ENCODE measurements at regions not wholly inside any gene's neighbourhood (a gene's known extent, or its start where the extent isn't known, plus 50 kb on each side); places are given as distances from the start of the nearest gene placed in this dataset.

DNA sequence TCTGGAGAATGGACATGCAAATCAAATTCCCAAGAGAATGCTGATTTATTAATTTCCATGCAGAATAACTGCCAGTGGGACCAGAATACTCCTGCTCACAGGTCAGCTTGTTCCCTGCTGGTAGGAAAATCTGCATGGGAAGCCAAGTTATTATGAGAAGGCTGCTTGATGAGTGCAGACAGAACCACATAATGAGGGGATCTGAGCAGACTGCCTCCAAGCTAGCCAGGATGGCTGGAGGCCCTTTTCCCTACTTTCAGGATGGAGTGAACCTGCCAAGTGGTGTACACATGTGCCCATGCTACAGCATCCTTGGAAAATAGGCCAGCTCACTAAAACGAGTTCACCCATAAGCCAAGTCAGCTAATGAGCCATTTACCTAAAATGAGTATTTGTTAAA, 55.2 kb upstream of the ZBED5 start:
- Mint-ChIP-seq H3K9me3 (peaks cover 6% of the 10 kb centered on the region), H3K36me3 (peaks cover 8% of the 10 kb centered on the region), H3K4me3 (no peak overlapping the region), H3K27me3 (peaks cover 2% of the 10 kb centered on the region), H3K4me1 (peaks cover 5% of the 10 kb centered on the region), H3K27ac (no peak overlapping the region)
- no peak for ATAC-seq (ENCODE audit: low read depth)
- no peak for DNase-seq
- POLR2A ChIA-PET: no interaction called here

DNA sequence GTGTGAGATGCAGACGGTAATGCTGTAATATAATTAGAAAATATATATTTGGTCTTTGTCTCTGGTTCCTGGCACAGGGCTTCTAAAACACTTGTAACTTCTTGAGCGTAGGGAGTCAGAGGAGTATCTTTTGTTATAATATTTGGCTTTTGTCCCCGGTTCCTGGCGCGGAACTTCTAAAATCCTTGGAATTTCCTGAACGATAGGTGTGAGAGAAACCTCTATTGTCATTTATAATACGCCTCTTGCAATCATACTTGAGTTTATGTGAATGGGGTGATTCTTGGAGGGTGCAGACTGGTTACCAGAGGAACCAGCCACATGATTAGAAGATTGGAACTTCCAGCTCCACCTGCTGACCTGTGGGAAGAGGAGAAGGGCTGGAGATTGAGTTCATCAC, 54.1 kb upstream of the ZBED5 start:
- H3K4me1 Mint-ChIP-seq: peaks cover 5% of the 10 kb centered on the region
- POLR2A ChIA-PET: no interaction called here
- DNase-seq: no peak
- peaks cover 5% of the 10 kb centered on the region for H3K36me3 Mint-ChIP-seq
- peaks cover 4% of the 10 kb centered on the region for H3K27me3 Mint-ChIP-seq
- no peak overlapping the region for H3K27ac Mint-ChIP-seq
- ATAC-seq (ENCODE audit: low read depth): no peak
- H3K4me3 Mint-ChIP-seq: no peak overlapping the region
- H3K9me3 Mint-ChIP-seq: peaks cover 4% of the 10 kb centered on the region

DNA sequence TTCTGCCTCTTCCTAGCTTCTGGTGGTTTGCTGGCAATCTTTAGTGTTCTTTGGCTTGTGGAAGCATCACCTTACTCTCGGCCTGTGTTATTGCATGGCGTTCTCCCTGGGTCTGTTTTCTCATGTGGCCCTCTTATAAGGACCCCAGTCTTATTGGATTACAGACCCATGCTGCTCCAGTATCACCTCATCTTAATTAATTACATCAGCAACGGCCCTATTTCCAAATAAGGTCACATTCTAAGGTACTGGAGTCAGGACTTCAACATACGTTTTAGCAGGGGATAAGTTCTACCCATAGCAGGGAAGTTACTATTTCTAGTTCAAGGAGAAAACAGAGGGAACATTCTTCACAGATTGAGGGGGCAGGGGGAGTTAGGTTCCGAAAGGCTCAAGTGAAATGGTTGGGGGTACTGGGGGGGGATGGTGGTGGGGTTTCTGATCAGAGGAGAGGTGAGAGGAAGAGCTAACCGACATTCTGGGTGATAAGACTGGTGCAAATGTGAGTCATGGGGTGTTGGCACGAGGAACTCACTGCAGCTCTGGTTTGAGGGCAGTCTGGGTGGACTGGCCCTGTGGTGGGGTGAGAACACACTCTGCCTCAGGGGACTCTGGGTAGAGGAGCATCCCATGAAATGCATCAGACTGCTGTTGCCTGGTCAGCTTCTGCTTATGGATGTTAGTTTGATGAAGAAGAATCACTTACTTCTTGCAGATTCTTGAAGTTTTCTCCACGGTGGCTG, 51.5 kb upstream of the ZBED5 start:
- no peak for ATAC-seq (ENCODE audit: low read depth)
- Mint-ChIP-seq H3K9me3 (no peaks in the 10 kb centered on the region), H3K36me3 (no peaks in the 10 kb centered on the region), H3K4me1 (peaks cover 3% of the 10 kb centered on the region), H3K27me3 (peaks cover 8% of the 10 kb centered on the region), H3K4me3 (no peak overlapping the region), H3K27ac (no peak overlapping the region)
- POLR2A ChIA-PET: interaction anchor here (0.7 kb wide), 1 partner anchor 1809 kb away, joined by 5 read pairs; no protein-coding TSS in a partner anchor
- DNase-seq: no peak

DNA sequence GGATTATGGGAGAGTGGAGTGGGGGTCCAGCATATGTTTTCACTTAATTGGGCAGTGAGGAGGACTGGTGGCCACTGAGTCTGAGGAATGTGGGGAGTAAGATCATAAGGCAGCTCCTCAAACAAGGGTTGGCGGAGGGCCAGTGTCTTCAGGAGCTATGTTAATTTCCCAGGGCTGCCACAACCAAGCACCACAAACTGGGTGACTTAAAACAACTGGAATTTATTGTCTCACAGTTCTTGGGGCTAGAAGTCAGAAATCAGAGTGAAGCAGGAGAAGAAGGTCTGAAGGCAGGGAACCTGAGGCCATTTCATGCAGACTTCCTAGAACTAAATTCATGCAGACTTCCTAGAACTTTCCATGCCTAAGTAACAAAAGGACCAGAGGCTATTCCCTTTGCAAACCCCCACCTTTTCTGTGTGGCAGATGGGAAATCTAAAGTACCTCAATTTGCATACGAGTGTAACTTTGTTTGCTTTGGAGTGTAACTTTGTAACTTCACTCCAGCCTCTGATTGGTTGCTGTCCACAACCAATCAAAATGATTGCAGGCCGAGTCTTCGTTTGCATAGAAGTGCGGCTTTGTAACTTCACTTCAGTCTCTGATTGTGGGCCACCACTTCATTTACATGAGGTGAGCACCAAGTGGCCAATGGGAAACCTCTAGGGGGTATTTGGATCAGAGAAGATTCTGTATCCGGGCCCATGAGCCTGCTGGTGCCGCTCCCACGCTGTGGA, 50.5 kb upstream of the ZBED5 start:
- ATAC-seq (ENCODE audit: low read depth): no peak
- Mint-ChIP-seq H3K36me3 (no peaks in the 10 kb centered on the region), H3K4me1 (peaks cover 3% of the 10 kb centered on the region), H3K9me3 (no peaks in the 10 kb centered on the region), H3K4me3 (no peak overlapping the region), H3K27me3 (peaks cover 8% of the 10 kb centered on the region), H3K27ac (no peak overlapping the region)
- POLR2A ChIA-PET: no interaction called here
- no peak for DNase-seq
